Activated T-cell treated with anti-CD3 and anti-CD28 coated beads, Interleukin-2, amount 50 U/mL, for 1 hour (primary cell): ENCODE measurements at regions not wholly inside any gene's neighbourhood (a gene's known extent, or its start where the extent isn't known, plus 50 kb on each side); places are given as distances from the start of the nearest gene placed in this dataset.
"Not testable (repeated sequence)": the region's sequence is repeated elsewhere in the genome, so short reads cannot be mapped to it uniquely, and the experiment has no call there.

Experiments used
- DNase-seq: peaks from one replicate; pipeline ENCODE4 v3.0.0-alpha.2; 2020

- DNase-seq: no peak
Observed at GRCh38 chr10:21125471-21126228, 228.5 kb upstream of the NEBL start.

GRCh38 chr10:21122907-21123306 is 225.8 kb upstream of the NEBL start:
- DNase-seq: no peak

DNA sequence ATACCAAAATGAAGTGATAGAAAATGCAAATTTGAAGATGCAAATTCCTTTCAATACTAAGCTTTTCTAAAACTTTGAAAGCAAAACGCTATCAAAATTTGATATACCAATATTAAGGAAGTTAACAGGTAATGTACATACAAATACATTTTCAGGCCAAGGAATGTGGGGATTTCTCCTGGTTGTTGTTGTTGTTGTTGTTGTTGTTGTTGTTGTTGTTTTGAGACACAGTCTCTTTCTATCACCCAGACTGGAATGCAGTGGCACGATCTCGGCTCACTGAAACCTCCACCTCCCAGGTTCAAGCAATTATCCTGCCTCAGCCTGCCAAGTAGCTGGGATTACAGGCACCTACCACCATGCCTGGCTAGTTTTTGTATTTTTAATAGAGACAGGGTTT is 224.7 kb upstream of the NEBL start:
- not testable (repeated sequence) for DNase-seq

DNA sequence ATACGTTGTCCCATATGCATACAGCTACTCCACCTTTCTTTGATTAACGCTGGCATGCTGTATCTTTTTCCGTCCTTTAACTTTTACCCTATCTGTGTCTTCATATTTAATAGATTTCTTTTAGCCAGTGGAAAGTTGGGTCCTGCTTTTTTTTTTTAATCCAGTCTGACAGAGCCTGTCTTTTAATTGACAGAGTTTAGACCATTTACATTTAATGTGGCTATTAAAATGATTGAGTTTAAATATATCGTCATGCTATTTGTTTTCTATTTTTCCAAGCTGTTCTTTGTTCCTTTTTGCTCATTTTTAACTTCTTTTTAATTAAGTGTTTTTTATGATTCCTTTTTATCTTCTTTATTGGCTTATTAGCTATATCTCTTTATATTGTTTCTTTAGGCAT is 217.6 kb upstream of the NEBL start:
- no peak for DNase-seq

GRCh38 chr10:21110358-21110757 is 213.2 kb upstream of the NEBL start:
- DNase-seq: no peak

DNA sequence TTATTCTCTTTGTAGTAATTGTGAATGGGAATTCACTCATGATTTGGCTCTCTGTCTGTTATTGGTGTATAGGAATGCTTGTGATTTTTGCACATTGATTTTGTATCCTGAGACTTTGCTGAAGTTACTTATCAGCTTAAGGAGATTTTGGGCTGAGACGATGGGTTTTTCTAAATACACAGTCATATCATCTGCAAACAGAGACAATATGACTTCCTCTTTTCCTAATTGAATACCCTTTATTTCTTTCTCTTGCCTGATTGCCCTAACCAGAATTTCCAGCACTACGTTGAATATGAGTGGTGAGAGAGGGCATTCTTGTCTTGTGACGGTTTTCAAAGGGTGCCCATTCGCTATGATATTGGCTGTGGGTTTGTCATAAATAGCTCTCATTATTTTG is 209.8 kb upstream of the NEBL start:
- not testable (repeated sequence) for DNase-seq

DNA sequence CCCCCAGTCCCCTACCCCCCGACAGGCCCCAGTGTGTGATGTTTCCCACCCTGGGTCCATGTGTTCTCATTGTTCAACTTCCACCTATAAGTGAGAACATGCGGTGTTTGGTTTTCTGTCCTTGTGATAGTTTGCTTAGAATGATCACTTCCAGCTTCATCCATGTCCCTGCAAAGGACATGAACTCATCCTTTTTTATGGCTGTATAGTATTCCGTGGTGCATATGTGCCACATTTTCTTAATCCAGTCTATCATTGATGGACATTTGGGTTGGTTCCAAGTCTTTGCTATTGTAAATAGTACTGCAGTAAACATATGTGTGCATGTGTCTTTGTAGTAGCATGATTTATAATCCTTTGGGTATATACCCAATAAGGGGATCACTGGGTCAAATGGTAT is 208.2 kb upstream of the NEBL start:
- not testable (repeated sequence) for DNase-seq

- no peak for DNase-seq
Observed at GRCh38 chr10:21100871-21101514, 203.9 kb upstream of the NEBL start.

GRCh38 chr10:21100190-21100589 is 203.1 kb upstream of the NEBL start:
- no peak for DNase-seq

GRCh38 chr10:21099291-21100062 is 202.4 kb upstream of the NEBL start:
- DNase-seq: no peak

DNA sequence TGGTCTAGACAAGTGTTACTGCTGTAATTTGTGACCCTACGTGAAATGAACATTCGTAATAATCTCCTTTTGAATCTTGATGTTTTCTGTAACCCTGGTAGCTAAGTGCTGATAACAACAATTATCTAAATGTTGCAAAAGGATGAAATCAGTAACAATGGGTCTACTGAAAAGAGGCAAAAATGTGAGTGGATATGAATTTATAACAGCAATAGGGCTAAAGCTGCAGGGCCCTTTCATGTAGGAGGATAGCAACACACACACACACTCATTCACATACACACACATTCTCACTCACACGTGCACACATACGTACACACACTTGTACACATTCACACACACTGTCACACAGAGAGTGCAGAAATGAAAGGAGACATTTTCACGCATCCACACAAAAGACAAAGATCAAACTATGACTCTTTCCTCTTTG is 200.8 kb upstream of the NEBL start:
- no peak for DNase-seq

- no peak for DNase-seq
Observed at GRCh38 chr10:21095494-21096055, 198.5 kb upstream of the NEBL start.

- DNase-seq: no peak
Observed at GRCh38 chr10:21095073-21095472, 198.0 kb upstream of the NEBL start.

GRCh38 chr10:21092683-21093524 is 195.8 kb upstream of the NEBL start:
- DNase-seq: no peak

- no peak for DNase-seq
Observed at GRCh38 chr10:21090609-21091082, 193.5 kb upstream of the NEBL start.

DNA sequence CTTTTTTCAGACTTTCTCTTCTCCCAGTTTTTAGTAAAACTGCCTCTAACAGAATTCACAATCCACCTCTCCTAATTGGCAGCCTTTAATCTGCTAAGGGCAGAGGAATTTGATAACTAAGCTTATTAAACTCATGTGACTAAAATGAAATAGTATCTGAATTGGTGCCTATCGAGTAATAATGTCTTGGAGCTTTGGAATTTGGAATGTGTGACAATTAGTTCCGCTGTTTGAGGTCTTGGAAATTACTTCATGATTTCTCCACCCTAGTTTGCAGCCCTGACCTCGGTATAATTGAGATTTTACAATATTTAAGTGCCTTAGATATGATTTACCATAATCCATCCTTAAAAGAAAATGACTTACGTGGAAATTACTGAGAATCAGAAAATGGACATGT is 190.4 kb upstream of the NEBL start:
- DNase-seq: no peak

DNA sequence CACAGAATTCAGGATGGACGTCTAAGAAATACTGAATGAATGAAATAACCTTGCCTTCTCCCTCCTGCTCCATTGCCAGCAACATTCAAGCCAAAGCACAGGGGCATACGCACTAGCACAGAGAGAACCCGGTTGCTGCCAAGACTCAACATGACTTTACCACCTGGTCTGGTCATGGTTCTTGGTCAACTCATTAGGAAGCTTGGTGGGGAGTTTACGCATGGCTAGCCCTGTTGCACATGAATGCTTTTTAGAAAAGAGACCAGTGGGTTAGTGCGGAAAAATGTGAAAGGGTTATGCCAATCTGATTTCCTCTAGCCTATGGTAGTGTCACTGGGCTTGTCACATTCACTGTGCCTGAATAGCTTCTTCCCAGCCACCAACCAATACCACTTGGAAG is 187.6 kb upstream of the NEBL start:
- DNase-seq: no peak

DNA sequence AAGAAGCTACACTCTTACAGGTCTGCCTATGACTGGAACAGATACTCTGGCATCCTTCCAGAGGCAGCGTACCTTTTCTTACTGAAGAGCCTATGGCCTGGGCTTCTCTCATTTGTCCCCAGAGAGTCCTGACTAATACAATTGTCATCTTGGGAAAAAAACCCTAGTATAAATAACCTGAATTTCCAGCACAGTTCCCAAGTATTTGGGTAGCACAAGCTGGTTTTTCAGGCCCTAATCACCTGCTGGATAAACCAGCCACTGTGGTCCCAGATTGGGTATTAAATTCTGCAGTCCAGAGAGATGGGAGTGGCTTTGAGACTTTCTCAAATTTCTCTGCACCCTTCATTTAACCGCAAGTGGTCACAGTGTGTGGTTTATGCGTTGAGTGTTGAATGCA is 186.8 kb upstream of the NEBL start:
- DNase-seq: no peak

DNA sequence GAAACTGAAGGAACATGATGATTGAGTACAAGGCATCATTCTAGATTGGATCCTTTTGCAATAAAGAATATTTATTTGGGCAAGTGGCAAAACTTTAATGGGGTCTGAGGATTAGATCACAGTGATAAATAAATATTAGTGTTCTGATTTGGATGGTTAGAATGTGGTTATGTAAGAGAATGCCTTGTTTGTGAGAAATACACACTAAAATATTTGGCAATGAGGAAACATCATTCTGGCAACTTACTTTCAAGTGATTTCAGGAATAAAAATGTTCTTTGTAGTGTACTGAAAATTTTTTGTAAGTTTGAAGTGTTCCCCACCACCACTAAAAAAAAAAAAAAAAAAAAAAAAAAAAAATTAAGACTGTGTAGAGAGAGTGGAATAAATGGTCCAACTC is 185.1 kb upstream of the NEBL start:
- no peak for DNase-seq

DNA sequence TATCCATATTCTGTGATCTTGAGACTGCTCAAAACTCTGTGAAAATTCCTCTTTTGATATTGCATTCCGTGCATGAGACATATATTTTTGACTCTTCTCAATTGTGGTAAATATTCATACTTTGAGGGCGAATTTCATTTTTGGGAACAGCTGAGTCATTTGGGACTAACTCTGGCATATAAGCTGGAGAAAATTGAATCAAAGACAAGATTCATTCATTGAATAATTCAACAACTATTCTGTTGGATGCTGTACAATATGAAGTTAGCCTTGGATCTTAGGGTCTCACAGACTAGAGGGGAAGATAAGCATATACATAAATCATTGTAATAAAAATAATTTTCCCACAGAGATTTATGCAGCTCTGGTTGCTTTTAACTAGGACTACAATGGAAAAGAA is 183.2 kb upstream of the NEBL start:
- DNase-seq: no peak

- no peak for DNase-seq
Observed at GRCh38 chr10:21079330-21079658, 182.2 kb upstream of the NEBL start.
